ENCODE measurements at regions not wholly inside any gene's neighbourhood (a gene's known extent, or its start where the extent isn't known, plus 50 kb on each side); places are given as distances from the start of the nearest gene placed in this dataset.

DNA sequence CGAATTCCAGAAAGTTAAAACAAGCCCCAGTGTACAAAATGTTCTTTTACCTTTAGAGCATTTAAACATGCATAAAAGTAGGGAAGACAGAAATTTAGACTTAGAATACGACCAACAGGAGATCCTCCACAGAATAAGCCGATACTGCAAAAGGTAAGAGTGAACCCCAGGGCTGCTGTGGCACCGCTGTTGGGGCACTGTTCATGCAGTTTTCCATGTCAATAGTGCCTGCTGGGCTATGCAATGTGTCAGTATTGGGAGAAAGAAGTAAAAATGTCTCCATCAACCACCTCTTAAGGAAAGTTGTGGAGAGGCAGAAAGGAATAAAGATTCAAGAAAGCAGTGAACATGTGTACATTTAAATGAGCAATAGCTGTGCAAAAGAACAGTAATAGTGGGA, 326.5 kb upstream of the SEMA3C start:
- H3K9me2 ChIP-seq (ENCODE audit: low read depth, low read length), result no peaks in the 10 kb centered on the region
- no peak overlapping the region for H2AFZ ChIP-seq (ENCODE audit: low read length)
- no peak overlapping the region for H3K4me3 ChIP-seq (ENCODE audit: low read depth, low read length, poor library complexity, severe bottlenecking)
- H3K36me3 ChIP-seq (ENCODE audit: insufficient read depth, low read length), result no peaks in the 10 kb centered on the region
- H3F3A ChIP-seq (ENCODE audit: insufficient read depth, low read length), result no peaks in the 10 kb centered on the region
- H3K27ac ChIP-seq (ENCODE audit: low read depth, low read length, poor library complexity, severe bottlenecking), result no peak overlapping the region
- H3K27me3 ChIP-seq (ENCODE audit: insufficient read depth, low read length), result no peaks in the 10 kb centered on the region
- H3K79me2 ChIP-seq (ENCODE audit: insufficient read depth, low read length), result no peaks in the 10 kb centered on the region
- no peak for TF ChIP-seq CTCF (IDR thresholded peaks at IDR 0.05; ENCODE audit: low read length)
- TF ChIP-seq EZH2 (IDR thresholded peaks at IDR 0.05; ENCODE audit: borderline replicate concordance, low read length), result no peak
- no peaks in the 10 kb centered on the region for H3K4me1 ChIP-seq (ENCODE audit: insufficient read depth, low read length, severe bottlenecking)
- no peaks in the 10 kb centered on the region for H3K9me3 ChIP-seq (ENCODE audit: low read length)
- H3K9ac ChIP-seq (ENCODE audit: low read length), result no peak overlapping the region
- H3K4me2 ChIP-seq (ENCODE audit: low read length), result no peak overlapping the region
- H4K20me1 ChIP-seq (ENCODE audit: insufficient read depth, low read length), result no peaks in the 10 kb centered on the region

DNA sequence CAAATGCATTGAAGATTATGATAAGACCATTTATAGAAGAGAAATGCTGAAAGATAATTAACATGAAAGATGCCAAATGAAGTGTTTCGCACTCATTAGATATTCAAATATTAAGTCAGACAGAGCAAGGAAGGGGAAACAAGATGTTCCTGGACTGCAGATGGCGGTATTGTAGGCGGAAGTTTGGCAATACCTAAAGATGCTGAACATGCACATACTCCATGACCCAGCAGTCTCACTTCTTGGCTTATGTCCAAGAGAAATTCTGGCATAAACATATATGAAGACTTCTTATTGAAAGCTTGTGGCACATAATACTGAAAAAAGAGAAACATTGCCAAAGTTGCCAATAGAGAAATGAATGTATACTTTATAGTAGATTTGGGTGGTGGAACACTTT, 325.4 kb upstream of the SEMA3C start:
- Histone ChIP-seq H3K79me2 (ENCODE audit: insufficient read depth, low read length) (no peaks in the 10 kb centered on the region), H3K4me3 (ENCODE audit: low read depth, low read length, poor library complexity, severe bottlenecking) (no peak overlapping the region), H4K20me1 (ENCODE audit: insufficient read depth, low read length) (no peaks in the 10 kb centered on the region), H3K9ac (ENCODE audit: low read length) (no peak overlapping the region), H3K36me3 (ENCODE audit: insufficient read depth, low read length) (no peaks in the 10 kb centered on the region), H3K9me2 (ENCODE audit: low read depth, low read length) (no peaks in the 10 kb centered on the region), H3K27ac (ENCODE audit: low read depth, low read length, poor library complexity, severe bottlenecking) (no peak overlapping the region), H3K9me3 (ENCODE audit: low read length) (no peaks in the 10 kb centered on the region), H3K4me1 (ENCODE audit: insufficient read depth, low read length, severe bottlenecking) (no peaks in the 10 kb centered on the region), H2AFZ (ENCODE audit: low read length) (no peak overlapping the region), H3K27me3 (ENCODE audit: insufficient read depth, low read length) (no peaks in the 10 kb centered on the region), H3K4me2 (ENCODE audit: low read length) (no peak overlapping the region), H3F3A (ENCODE audit: insufficient read depth, low read length) (no peaks in the 10 kb centered on the region)
- TF ChIP-seq CTCF (IDR thresholded peaks at IDR 0.05; ENCODE audit: low read length) (peak; percentile 20; the same call in 1 of the 2 replicates), EZH2 (IDR thresholded peaks at IDR 0.05; ENCODE audit: borderline replicate concordance, low read length) (no peak)

DNA sequence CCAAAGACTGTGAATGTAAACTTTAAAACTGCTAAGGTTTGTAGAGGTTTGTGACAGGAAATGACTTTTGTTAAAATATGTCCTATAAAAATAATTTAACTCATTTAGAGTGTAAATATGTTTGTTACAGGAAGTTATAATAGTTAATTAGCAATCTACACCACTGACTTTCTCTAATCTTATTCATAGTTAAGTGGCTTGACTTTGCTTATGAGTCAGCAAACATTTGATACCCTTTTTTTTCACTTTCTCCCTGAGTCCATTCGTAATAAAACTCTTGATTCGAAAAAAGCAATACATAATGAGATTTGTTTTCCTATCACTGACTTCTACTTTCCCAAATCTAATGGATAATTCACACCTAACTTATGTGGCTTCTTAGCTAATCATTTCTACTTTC, 317.7 kb upstream of the SEMA3C start:
- Histone ChIP-seq H3K27me3 (ENCODE audit: insufficient read depth, low read length) (no peaks in the 10 kb centered on the region), H2AFZ (ENCODE audit: low read length) (no peak overlapping the region), H3K27ac (ENCODE audit: low read depth, low read length, poor library complexity, severe bottlenecking) (no peak overlapping the region), H3K36me3 (ENCODE audit: insufficient read depth, low read length) (no peaks in the 10 kb centered on the region), H3K4me3 (ENCODE audit: low read depth, low read length, poor library complexity, severe bottlenecking) (no peak overlapping the region), H3K79me2 (ENCODE audit: insufficient read depth, low read length) (no peaks in the 10 kb centered on the region), H3K9me2 (ENCODE audit: low read depth, low read length) (no peaks in the 10 kb centered on the region), H3K9ac (ENCODE audit: low read length) (no peak overlapping the region), H4K20me1 (ENCODE audit: insufficient read depth, low read length) (no peaks in the 10 kb centered on the region), H3K9me3 (ENCODE audit: low read length) (no peaks in the 10 kb centered on the region), H3F3A (ENCODE audit: insufficient read depth, low read length) (no peaks in the 10 kb centered on the region), H3K4me2 (ENCODE audit: low read length) (no peak overlapping the region), H3K4me1 (ENCODE audit: insufficient read depth, low read length, severe bottlenecking) (no peaks in the 10 kb centered on the region)
- no peak for TF ChIP-seq EZH2 (IDR thresholded peaks at IDR 0.05; ENCODE audit: borderline replicate concordance, low read length)

- Histone ChIP-seq H3K4me2 (ENCODE audit: low read length) (no peak overlapping the region), H3K9me3 (ENCODE audit: low read length) (no peaks in the 10 kb centered on the region), H3K4me1 (ENCODE audit: insufficient read depth, low read length, severe bottlenecking) (no peaks in the 10 kb centered on the region), H3K9me2 (ENCODE audit: low read depth, low read length) (no peaks in the 10 kb centered on the region), H3K4me3 (ENCODE audit: low read depth, low read length, poor library complexity, severe bottlenecking) (no peak overlapping the region), H3K27ac (ENCODE audit: low read depth, low read length, poor library complexity, severe bottlenecking) (no peak overlapping the region), H3F3A (ENCODE audit: insufficient read depth, low read length) (no peaks in the 10 kb centered on the region), H3K27me3 (ENCODE audit: insufficient read depth, low read length) (no peaks in the 10 kb centered on the region), H3K36me3 (ENCODE audit: insufficient read depth, low read length) (no peaks in the 10 kb centered on the region), H2AFZ (ENCODE audit: low read length) (no peak overlapping the region), H4K20me1 (ENCODE audit: insufficient read depth, low read length) (no peaks in the 10 kb centered on the region), H3K79me2 (ENCODE audit: insufficient read depth, low read length) (no peaks in the 10 kb centered on the region), H3K9ac (ENCODE audit: low read length) (no peak overlapping the region)
- TF ChIP-seq EZH2 (IDR thresholded peaks at IDR 0.05; ENCODE audit: borderline replicate concordance, low read length) (no peak), CTCF (IDR thresholded peaks at IDR 0.05; ENCODE audit: low read length) (no peak)
Measured at GRCh38 chr7:81235997-81236396, 317.1 kb upstream of the SEMA3C start.

All from OCI-LY1 (cell line).